GM19328 (cell line): ENCODE measurements at regions not wholly inside any gene's neighbourhood (a gene's known extent, or its start where the extent isn't known, plus 50 kb on each side); places are given as distances from the start of the nearest gene placed in this dataset.

Experiments used
- ATAC-seq: cut with Tn5 transposase; IDR thresholded peaks from one replicate; pipeline ENCODE4 v1.9.1; 2021; ENCODE audit warnings: mild to moderate bottlenecking, moderate library complexity; ENCODE audit not compliant: unreplicated experiment

- ATAC-seq, result no peak
These were observed 907.9 kb upstream of the CELF4 start for GRCh38 chr18:38473535-38473934.

- ATAC-seq, result no peak
These were observed 904.8 kb upstream of the CELF4 start for GRCh38 chr18:38470421-38470820.

- no peak for ATAC-seq
These were observed 900.8 kb upstream of the CELF4 start for GRCh38 chr18:38466426-38466825.

- ATAC-seq, result no peak
These were observed 898.4 kb upstream of the CELF4 start for GRCh38 chr18:38464024-38464423.

- no peak for ATAC-seq
These were observed 895.1 kb upstream of the CELF4 start for GRCh38 chr18:38460657-38461056.

- no peak for ATAC-seq
These were observed 893.8 kb upstream of the CELF4 start for GRCh38 chr18:38459131-38459994.

DNA sequence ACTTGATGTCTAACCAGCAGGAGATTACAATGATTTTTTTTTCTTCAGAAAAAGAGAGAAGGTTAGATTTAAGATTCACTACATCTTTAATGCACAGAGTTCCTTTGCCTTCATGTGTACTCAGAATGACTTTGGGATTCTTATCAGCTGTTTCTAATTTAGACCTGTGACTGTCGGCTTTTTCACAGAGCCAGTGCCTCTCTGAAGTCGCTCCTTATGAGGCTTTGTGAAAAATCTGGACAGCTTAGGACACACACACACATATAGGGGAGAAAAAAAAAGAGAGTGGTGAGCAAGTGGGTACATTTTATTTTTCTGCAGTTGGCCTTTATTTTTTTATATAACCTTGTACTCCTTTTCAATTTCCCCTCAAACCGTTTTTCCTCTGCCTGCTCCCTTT, 893.1 kb upstream of the CELF4 start:
- ATAC-seq, result no peak

GRCh38 chr18:38456253-38456652, 890.7 kb upstream of the CELF4 start:
- no peak for ATAC-seq

- ATAC-seq, result no peak
These were observed 889.3 kb upstream of the CELF4 start for GRCh38 chr18:38454764-38455469.

- ATAC-seq, result no peak
These were observed 888.3 kb upstream of the CELF4 start for GRCh38 chr18:38453880-38454279.

DNA sequence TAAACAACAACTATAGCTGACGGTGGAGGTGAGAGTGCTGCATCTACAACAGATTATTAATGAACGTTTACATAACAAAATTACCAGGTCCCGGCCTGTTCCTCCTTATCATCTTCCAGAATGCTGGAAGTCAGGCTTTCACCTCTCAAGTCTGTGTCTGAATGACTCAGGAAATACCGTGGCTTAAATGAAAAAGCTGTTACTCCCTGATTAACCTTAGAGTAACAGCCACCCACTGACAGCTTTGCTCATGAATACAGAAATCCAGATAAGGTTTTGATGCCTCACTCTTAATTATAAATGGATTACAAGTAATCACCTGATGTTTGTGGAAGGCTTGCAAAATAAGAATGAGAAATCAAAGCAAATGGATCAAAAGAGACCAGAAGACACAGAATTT, 885.3 kb upstream of the CELF4 start:
- ATAC-seq, result no peak

DNA sequence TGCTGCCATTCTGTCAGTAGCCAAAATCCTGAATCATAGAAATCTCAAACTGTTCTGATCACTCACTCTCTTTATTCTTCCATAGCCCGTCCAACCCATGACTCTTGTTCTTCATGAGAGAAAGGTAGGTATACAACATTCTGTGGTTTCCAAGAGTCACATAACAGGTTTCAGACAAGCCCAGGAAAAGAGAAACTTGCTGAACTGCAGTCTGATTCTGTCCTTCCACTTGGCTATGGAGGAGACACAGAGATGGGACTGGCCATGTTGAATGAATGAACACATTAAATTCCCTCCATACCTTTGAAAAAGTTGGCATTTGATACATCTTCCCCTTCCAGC, 880.2 kb upstream of the CELF4 start:
- ATAC-seq, result no peak

GRCh38 chr18:38444971-38445803, 879.6 kb upstream of the CELF4 start:
- no peak for ATAC-seq

DNA sequence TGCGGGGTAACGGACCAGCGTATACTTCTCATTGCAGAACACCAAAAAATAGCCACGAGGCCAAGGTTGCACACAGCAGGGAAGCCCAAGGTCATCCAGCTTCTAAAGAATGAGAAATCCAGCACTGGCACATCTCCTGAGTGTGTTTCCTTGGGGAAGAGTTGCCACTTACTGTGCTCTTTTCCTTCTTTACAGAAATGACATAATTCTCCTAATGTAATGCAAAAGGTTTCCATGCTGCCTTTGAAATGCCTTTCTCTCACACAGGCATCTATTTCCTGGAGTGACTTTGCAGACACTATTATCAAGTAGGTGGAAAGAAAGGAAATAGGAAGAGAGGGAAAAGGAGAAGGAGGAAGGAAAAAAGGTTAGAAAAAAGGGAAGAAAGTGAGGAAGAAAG, 862.1 kb upstream of the CELF4 start:
- ATAC-seq, result no peak

- ATAC-seq, result no peak
These were observed 861.6 kb upstream of the CELF4 start for GRCh38 chr18:38427234-38427633.

GRCh38 chr18:38421872-38422615, 856.4 kb upstream of the CELF4 start:
- no peak for ATAC-seq

- no peak for ATAC-seq
These were observed 855.4 kb upstream of the CELF4 start for GRCh38 chr18:38421021-38421420.

DNA sequence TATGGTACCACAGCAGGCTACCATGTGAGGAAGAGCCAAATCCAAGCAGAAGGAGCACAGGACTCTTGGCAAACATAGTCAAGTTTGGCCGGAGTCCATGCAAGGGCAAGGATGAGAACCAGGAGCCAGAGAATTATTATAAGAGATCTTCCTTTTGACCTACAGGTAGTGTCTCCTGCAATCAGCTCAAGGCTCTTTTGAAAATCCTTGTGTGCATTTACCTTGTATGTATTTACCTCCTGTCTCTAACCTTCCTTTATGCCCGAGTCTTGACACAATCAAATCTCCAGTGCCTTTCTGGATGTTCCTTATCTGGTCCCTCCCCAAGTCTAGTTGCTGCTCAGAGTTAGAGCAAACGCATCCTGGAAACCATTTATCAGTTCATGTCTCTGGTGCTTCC, 855.0 kb upstream of the CELF4 start:
- ATAC-seq, result no peak

DNA sequence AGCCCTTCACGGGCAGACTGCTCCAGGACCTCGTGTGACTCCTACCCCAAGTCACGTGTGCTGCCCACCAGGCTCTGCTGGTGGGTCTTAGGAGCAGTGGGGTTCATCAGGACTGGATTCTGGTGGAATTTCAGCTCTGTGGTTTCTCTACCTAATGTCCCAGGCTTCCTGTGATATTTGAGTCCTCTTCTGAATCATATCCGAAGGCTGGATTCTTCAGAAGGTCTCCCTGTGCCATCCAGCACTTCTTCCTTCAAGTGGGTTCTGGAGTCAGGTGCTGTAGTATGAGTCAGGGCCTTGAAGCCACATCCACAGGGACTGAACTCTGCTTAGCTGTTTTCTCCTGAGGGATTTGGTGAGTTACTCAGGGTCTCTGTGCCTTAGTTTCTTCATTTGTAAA, 850.2 kb upstream of the CELF4 start:
- no peak for ATAC-seq

DNA sequence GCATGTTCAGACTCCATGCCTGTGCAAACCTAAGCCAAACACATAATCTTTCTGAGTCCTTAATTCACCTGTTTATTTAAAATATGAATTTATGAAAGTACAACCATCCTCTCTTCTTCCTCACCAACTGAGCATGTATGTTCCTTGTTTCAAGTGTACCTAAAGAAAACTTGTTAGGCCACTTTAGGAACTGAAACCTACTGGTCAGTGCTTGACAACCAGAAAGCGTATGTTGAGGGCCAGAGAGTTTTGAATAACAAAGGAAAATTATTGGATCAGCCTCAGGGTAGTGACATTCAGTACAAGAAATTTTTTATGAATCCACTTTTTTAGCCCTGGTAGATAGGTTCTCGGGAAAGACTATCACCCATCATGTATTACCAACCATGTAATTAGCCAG, 847.6 kb upstream of the CELF4 start:
- no peak for ATAC-seq

GRCh38 chr18:38406607-38407006, 841.0 kb upstream of the CELF4 start:
- no peak for ATAC-seq
